Activated CD4-positive, CD25-positive, alpha-beta regulatory T cell treated with anti-CD3 and anti-CD28 coated beads, Interleukin-2, amount 50 U/mL, for 16 hours (primary cell): ENCODE measurements at regions not wholly inside any gene's neighbourhood (a gene's known extent, or its start where the extent isn't known, plus 50 kb on each side); places are given as distances from the start of the nearest gene placed in this dataset.
"Not testable (repeated sequence)": the region's sequence is repeated elsewhere in the genome, so short reads cannot be mapped to it uniquely, and the experiment has no call there.

Source experiments
- DNase-seq: peaks from one replicate; pipeline ENCODE4 v3.0.0-alpha.2; 2020; ENCODE audit warnings: low read depth, low spot score

DNA sequence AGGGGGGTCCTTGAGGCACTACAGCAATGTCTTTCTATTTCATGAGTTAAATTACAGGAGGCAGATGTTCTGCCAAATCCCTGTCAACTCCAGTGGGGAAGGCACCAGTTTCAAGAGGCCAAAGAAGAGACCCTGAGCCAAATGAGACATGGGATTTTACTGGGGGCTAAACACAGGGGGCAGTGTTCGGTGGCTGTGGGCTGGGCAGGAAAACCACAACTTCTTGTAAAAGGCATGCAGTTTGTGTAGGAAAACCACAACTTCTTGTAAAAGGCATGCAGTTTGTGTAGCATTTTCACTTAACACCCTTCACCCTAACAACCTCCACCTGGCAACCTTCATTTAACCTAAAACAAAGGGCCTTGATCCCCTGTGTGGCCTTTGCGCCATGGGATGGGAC is 61.0 kb downstream of the POLR2M start:
- no peak for DNase-seq

DNA sequence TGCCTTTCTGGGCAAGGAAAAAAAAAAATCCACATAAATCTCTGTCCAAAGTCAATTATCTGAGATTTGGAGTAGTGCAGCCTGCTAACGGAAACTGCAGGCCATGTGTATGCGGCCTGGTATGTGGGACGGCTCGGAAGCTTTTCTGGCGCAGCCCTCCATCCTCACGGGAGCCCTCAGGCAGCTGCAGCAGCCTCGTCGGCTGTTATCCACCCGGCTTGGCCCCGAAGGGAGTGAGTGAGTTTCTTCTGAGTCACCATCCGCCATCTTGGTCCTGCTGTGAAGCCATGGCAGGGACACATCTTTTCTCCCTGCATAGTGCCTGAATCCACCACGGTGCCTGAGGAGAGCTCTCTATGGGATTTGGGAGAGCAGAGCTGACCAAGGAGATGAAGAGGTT is 62.8 kb downstream of the POLR2M start:
- DNase-seq = no peak

DNA sequence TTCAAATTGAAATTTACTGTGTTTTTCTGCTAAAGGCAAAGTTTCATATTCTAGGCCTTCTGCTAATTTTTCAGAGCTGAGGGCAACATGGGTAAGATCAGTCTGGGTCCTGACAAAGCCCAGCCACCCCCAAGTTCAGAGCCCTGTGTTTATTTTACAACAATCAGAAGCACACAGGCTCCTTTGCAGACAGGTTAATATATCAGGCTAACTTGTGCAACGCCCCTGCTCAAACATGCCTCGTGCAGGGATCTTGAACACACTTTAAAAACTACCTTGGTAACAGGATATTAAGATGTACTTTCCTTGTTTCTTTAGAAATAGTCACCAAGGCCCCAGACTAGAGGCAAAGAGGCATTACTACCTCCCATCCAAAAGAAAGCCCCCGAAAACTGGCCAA is 64.0 kb downstream of the POLR2M start:
- no peak for DNase-seq

DNA sequence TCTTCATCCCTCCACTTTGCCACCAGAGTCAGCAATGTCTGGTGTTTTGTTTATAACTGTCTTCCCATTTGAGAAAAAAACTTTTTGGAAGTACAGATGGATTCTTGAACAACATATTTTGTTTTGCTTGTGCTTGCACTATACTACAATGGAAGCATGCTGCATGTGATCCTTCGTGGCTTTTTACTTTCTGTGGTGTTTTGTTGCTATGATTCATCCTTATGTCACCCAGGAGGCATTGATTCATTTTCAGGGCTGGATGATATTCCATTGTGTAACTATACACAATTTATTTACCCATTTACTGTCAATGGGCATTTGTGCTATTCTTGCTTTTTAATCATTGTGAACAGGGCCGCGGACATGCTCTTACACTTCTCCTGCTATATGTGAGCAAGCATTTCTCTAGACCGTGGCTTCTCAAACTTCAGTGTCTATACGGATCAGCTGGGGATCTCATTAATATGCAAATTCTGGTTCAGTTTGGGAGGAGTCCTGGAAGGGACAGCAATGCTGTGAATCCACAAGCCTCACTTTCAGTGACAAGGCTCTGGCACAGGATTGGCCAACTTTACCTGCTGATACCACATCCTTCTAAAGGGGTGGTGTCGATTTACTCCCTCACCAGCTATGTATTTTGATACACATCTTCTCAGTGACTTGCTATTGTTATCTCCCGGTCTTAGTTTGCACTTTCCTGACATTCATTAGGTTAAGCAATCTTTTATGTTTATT is 65.9 kb downstream of the POLR2M start:
- DNase-seq = no peak

DNA sequence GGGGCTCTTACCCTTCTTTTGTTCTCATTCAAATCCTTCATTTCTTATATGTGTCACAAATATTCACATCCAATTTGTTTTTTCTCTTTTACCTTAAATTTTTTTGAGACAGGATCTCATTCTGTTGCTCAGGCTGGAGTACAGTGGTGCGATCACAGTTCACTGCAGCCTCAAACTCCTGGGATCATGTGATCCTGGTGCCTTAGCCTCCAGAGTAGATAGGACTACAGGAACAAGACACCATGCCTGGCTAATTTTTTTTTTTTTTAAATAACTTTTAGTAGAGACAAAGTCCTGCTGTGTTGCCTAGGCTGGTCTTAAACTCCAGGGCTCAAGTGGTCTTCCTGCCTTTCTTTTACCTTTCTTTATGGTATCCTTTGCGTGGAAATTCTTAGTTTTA is 66.5 kb downstream of the POLR2M start:
- no peak for DNase-seq

DNA sequence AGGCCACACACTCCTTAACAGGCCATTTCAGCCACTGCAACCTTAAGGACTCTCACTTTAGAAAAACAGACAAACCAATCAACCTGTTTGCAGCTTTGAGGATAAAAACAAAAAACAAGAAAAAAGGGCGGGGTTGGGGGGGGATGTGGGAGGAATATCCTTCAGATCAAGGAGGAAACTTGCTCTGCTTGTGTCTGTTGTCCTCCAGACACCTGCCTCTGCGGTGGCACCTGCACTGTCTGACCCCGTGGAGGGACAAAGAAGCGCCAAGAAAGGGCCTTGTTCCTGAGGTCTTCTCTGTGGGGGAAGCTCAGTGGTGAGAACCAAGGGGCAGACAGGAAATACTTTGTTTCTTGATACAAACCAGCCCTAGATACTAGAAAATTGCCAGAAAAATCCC is 70.5 kb downstream of the POLR2M start:
- DNase-seq = no peak

DNA sequence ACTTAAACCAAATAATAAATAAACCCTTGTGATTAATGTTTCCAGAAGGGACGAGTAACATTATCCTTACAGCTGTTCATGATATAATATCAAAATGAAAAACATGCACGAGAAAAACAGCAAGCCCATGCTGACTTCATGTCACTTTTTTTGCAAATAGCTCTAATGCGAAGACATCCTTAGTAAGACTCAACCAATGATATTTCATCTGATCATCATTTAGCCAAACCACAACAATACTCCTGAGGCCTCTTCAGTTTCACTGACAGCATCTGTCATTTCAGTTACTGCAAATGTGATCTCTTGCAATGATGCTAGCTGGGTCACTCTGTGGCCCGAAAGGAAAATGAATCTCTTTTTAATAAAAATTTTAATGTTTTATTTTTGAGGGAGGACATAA is 74.0 kb downstream of the POLR2M start:
- no peak for DNase-seq

DNA sequence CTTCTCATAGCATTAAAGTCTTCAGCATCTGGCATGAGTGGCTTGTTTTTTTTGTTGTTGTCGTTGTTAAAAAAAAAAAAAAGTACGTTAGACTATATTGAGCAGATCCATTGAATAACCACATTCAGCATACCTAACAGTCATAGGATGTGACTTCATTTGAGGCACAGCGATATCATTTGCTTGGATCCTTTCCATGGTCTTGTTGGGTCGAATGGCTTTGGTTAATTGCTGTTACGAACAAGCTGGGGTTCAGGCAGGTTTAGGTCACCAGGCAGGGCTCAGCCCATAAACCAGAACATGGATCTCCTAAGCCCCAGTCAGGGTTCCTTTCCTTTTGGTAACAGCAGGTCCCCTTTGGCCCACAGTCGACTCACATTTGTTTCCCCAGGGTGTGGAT is 76.2 kb downstream of the POLR2M start:
- DNase-seq = no peak

DNA sequence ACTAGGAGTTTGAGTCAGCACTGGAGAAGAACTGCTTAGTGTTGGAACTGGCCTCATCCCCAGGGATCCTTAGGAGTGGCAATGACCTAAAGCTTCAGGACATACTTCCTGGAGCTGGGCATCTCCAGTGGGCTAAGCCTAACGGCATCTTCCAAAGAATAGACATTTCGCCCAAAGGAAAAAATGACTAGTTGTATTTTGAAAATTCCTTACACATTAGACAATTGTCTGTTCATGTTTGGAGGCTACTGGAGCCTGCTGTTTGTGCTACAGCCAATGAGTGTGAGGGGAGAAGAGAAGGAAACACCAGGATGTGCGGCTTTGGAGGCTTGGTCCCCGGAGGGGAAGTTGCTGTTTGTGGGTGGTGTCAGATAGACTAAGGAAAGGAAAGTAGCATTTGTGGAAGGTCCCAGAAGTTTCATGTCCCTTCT is 77.6 kb downstream of the POLR2M start:
- no peak for DNase-seq

DNA sequence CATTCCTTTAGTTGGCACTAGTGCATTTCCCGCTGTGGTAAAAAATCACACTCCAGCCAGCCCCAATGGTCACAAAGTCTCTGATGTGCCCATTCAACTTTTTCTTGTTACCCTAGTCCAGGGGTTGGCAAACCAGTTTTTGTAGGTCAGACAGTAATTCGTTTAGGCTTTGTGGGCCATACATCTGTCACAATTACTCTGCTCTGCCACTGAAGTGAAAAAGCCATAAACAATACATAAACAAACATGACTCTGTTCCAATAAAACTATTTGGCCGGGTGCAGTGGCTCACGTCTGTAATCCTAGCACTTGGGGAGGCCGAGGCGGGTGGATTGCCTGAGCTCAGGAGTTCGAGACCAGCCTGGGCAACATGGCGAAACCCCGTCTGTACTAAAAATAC is 78.5 kb downstream of the POLR2M start:
- DNase-seq = no peak

DNA sequence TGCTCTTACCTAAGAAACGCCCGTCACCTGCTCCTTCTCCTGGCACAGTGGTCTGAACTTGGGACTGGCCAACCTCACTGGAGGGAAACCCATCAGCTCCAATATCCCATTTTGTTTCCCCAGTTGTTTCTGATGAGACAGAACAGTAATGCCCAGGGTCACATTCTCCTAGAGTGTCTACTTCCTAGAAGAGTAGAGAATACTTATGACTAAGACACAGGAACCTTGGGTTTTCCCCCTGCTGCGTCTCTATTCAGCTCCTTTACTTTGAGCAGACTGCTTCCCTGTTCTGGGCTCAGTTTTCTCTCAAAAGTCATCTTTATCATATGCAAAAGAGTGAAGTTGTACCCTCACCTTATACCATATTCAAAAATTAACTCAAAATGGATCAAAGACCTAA is 79.4 kb downstream of the POLR2M start:
- no peak for DNase-seq

DNA sequence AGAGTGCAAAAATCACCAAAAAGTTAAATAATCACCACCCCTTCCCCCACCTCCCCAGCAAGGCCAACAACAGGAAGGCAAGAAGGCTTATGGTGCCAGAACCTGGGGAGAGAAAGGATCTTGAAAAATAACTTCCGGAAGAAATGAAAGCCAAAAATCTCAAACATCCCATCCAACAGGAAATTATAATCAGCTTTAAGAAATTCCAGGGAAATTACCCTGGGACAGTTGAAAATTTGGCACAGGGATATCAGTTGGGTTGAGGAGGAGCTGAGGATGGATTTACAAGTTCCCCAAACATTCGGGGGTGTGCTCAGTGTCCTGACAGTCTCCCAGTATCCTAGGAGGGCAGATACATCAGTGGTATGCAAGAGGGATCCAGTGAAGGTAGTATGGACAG is 82.7 kb downstream of the POLR2M start:
- DNase-seq = no peak

DNA sequence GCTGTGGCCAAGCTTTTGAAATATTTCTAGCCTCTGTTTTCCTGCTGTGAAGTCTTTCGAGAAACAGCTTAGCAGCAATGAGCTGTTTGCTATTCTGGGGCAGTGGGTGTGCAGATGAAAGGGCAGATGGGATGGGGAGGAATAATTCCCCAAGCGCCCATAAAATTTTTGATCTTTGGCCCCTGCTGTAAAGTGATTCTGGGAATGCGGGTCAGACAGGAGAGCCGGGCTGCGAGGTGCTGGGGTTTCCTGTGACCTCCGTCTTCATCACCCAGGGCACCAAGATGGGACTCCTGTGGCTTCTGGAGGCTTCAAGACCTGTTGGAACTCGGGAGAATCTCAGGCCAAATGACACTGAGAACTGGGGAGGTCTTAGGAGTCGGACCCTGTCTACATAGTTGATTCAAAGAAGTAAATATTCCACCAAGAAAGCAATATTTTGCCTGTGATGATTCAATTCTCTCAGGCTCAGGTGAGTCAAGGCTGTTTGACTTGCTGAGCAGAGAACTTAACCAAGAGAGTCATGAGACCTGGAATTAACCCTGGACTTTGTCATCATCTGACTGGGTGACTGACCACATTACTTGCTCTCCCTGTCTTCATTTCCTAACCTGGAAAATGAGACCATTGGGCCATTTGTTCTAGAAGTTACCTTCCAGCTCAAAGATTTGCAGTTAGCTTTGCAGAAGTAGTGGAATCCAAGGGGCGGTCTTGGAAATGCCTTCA is 86.4 kb downstream of the POLR2M start:
- DNase-seq = no peak

DNA sequence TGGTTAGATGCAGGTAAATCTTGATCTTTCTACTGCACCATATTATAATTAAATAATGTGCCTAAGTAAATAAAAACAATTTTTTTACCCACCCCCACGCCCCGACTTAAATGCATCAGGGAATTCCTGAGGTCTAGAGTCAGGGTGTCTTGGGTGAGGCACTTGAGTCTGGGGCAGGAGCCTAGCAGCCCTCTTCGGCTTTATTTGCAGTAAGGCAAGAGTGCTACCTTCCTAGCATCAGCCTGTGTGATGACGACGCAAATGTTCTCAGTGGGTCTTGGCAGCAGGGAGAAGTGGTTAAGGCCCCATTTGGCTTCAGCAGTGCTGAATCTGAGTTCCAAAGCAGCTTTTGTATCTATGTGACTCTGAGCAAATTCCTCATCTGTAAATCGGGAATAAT is 88.7 kb downstream of the POLR2M start:
- DNase-seq = no peak

DNA sequence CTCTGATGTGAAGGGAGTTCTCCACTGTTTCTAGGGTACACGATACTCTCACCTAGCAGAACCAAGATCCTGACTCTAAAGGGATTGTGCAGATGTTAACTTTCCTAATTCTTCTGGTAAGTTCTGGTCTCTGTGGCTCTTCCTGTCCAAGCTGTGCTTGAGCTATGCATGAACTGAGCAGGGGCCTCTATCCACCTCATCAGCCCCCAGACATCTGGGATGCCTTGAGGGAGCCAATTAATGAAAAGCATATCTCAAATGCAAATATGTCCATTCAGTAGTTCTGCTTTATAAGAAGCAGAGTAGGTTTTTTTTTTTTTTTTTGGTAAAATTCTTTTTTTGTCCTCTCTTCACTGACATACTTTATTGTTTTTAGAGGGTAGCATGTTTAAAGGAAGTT is 89.6 kb downstream of the POLR2M start:
- no peak for DNase-seq

DNA sequence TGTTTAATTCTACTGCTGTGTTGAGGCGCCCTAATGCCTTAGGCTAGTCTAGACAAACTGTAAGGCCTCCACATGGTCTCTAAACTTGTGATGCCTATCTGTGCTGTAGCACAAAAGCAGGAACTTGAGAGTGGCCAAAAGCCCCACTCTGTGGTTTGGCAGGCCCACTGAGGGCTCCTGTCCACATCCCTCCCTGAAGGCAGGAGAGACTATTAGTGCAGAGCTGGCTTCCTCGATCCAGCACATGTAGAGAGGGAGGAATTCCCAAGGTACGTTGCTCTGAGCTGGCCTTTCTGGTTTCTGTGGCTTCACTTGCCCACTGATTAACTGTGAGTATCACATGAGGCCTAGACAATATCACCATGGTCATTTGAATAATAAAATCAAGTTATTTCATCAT is 90.6 kb downstream of the POLR2M start:
- no peak for DNase-seq

DNA sequence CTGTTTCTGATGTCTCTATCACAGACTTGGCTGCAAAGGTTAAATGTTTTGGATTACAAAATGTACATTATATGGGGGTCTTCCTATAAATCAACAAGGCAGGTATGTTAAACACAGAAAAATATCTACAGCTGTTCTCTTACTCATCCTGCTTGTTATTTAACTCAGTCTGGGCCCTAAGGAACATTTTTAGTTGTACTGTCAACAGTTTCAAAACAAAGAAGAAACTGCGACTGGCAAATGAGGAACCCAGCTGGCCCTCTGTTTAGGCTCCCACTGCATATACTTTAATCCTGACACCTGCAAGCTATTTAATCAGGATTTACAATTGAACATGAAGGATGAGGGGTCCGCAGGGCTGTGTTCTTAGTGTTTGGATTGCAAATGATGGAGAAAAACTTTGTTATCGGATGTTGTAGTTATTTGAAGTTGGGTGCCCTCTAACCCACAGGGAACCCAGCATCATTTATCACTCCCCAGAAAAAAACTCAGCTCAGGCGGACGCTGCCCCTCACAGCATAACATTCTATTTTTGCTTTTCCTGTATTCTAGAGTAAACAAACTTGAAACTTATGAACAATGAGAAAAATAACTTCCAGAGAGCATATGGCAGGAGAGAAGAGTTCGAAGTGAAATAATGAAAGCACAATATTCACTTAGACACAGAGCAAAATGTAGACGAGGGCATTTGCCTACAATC is 91.2 kb downstream of the POLR2M start:
- DNase-seq = no peak

DNA sequence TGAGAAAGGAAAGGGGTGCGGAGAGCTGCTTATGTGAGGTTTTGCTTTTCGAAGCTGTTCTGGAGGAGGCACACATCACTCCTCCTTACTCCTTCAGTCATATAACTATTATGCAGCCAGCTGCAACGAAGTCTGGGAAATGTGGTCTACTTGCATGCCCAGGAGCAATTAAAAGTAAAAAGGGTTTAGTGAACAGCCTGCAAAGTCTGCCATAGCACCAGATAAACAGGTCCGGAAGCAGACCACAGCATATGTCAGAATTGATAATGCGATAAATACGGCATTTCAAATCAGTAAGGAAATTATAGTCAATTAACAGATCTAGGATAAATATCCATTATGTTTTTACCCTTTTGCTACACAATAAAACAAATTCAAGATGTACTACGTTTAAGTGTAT is 99.5 kb downstream of the POLR2M start:
- no peak for DNase-seq

DNA sequence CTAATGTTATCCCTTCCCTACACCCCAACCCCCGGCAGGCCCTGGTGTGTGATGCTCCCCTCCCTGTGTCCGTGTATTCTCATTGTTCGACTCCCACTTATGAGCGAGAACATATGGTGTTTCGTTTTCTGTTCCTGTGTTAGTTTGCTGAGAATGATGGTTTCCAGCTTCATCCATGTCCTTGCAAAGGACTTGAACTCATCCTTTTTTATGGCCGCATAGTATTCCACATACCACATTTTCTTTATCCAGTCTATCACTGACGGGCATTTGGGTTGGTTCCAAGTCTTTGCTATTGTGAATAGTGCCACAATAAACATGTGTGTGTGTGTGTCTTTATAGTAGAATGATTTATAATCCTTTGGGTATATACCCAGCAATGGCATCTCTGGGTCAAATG is 102.8 kb downstream of the POLR2M start:
- not testable (repeated sequence) for DNase-seq

DNA sequence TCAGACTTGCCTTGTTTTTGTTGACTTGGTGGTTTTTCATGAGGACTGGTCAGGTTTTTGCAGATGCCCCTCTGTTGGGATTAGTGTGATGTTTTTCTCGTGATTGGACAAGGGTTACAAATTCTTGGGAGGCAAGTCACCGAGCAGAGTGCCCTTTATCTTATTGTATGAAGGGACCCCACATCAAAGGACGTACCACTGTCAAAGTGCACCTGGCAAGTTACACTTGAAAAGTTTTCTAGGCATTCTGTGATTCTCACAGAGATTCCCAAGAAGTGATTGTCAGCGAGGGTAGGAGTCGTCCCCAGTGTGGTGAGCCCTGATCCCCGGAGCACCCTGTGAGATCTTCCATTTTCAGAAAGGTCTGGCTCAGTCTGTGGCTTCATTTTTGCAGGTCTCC is 110.1 kb downstream of the POLR2M start:
- no peak for DNase-seq

DNA sequence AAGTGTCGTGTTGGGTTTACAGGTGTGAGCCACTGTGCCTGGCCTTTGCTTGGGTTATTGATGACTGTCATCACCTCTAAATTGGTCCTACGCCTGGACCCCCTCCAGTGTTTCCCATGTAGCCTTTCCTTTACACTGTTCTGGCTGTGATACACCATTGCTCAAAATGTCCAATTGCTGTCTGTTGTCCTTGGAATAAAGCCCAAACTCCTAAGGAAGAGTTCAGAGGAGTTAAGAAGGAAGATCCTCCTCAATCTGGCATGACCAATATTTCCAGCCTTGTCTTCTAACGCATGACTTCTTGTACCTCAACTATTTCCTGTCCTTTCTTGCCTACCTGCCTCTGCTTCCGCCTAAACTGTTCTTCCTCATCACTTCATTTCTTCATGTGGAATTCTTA is 113.1 kb downstream of the POLR2M start:
- no peak for DNase-seq

DNA sequence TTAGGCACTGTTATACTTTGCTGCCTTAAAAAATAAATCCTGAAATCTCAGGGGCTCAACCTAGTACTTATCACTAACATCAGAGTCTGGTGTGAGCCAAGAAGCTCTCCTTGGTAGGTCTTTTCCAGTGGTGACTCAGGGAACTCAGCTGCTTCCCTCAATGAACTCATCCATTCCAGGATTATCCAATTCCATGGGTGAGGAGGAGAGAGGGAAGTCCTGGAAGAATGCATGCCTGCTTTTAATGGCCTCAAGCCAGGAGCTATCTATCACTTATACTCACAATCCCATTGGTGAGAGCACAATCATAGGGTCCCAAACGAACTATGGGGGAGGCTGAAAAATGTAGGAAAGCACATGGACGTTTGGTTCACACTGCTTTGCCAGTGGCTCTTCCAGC is 113.6 kb downstream of the POLR2M start:
- no peak for DNase-seq

DNA sequence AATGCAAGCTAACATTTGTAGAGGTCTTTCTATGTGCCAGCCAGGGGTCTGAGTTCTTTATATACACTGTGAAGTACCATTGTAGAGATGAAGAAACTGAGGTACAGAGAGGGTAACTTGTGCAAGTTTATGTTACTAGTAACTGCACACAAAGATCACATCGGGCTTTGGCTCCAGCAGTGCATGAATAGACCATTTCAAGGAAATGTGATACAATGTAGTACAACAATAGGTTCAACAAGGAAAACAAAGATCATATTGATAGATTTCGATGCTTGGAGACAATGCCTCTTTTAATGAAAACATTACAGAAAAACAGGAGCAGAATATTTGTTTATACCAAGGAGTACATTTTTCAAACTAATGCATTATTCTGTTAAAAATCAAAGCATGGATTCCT is 115.3 kb downstream of the POLR2M start:
- no peak for DNase-seq
